ENCODE measurements at regions not wholly inside any gene's neighbourhood (a gene's known extent, or its start where the extent isn't known, plus 50 kb on each side); places are given as distances from the start of the nearest gene placed in this dataset.
"Not testable (repeated sequence)": the region's sequence is repeated elsewhere in the genome, so short reads cannot be mapped to it uniquely, and the experiment has no call there.

- Histone ChIP-seq H3K36me3 (ENCODE audit: control insufficient read depth, insufficient read depth, low read length) (no peaks in the 10 kb centered on the region), H3K4me3 (ENCODE audit: low read depth, low read length) (no peak overlapping the region), H3K27me3 (ENCODE audit: control insufficient read depth, insufficient read depth, low read length) (no peaks in the 10 kb centered on the region)
- FAIRE-seq: no peak
- DNase-seq (ENCODE audit: low read depth): no peak
- no peak for TF ChIP-seq CTCF (IDR thresholded peaks at IDR 0.05; ENCODE audit: insufficient read depth, low read length, severe bottlenecking)
These were observed 161.4 kb upstream of the HTR1E start for GRCh38 chr6:86775893-86776292.

GRCh38 chr6:86765211-86765610 lies 172.1 kb upstream of the HTR1E start:
- no peak for TF ChIP-seq CTCF (IDR thresholded peaks at IDR 0.05; ENCODE audit: insufficient read depth, low read length, severe bottlenecking)
- FAIRE-seq: no peak
- H3K27me3 ChIP-seq (ENCODE audit: control insufficient read depth, insufficient read depth, low read length): no peaks in the 10 kb centered on the region
- H3K36me3 ChIP-seq (ENCODE audit: control insufficient read depth, insufficient read depth, low read length): no peaks in the 10 kb centered on the region
- no peak for DNase-seq (ENCODE audit: low read depth)
- H3K4me3 ChIP-seq (ENCODE audit: low read depth, low read length): no peak overlapping the region

GRCh38 chr6:86759953-86760352 lies 177.4 kb upstream of the HTR1E start:
- FAIRE-seq; DNase-seq (ENCODE audit: low read depth); H3K4me3 ChIP-seq (ENCODE audit: low read depth, low read length); H3K27me3 ChIP-seq (ENCODE audit: control insufficient read depth, insufficient read depth, low read length); H3K36me3 ChIP-seq (ENCODE audit: control insufficient read depth, insufficient read depth, low read length): not testable (repeated sequence)

- Histone ChIP-seq H3K27me3 (ENCODE audit: control insufficient read depth, insufficient read depth, low read length) (no peaks in the 10 kb centered on the region), H3K36me3 (ENCODE audit: control insufficient read depth, insufficient read depth, low read length) (no peaks in the 10 kb centered on the region), H3K4me3 (ENCODE audit: low read depth, low read length) (no peak overlapping the region)
- no peak for DNase-seq (ENCODE audit: low read depth)
- TF ChIP-seq CTCF (IDR thresholded peaks at IDR 0.05; ENCODE audit: insufficient read depth, low read length, severe bottlenecking): no peak
- FAIRE-seq: no peak
These were observed 180.6 kb upstream of the HTR1E start for GRCh38 chr6:86756640-86757229.

GRCh38 chr6:86744048-86744447 lies 193.3 kb upstream of the HTR1E start:
- Histone ChIP-seq H3K36me3 (ENCODE audit: control insufficient read depth, insufficient read depth, low read length) (no peaks in the 10 kb centered on the region), H3K27me3 (ENCODE audit: control insufficient read depth, insufficient read depth, low read length) (no peaks in the 10 kb centered on the region), H3K4me3 (ENCODE audit: low read depth, low read length) (no peak overlapping the region)
- no peak for TF ChIP-seq CTCF (IDR thresholded peaks at IDR 0.05; ENCODE audit: insufficient read depth, low read length, severe bottlenecking)
- FAIRE-seq: no peak
- no peak for DNase-seq (ENCODE audit: low read depth)

GRCh38 chr6:86738078-86738477 lies 199.2 kb upstream of the HTR1E start:
- Histone ChIP-seq H3K27me3 (ENCODE audit: control insufficient read depth, insufficient read depth, low read length) (no peaks in the 10 kb centered on the region), H3K4me3 (ENCODE audit: low read depth, low read length) (no peak overlapping the region), H3K36me3 (ENCODE audit: control insufficient read depth, insufficient read depth, low read length) (no peaks in the 10 kb centered on the region)
- no peak for TF ChIP-seq CTCF (IDR thresholded peaks at IDR 0.05; ENCODE audit: insufficient read depth, low read length, severe bottlenecking)
- DNase-seq (ENCODE audit: low read depth) (no peak), FAIRE-seq (no peak)

- FAIRE-seq: not testable (repeated sequence)
These were observed 205.7 kb upstream of the HTR1E start for GRCh38 chr6:86731631-86732030.

GRCh38 chr6:86730772-86731171 lies 206.6 kb upstream of the HTR1E start:
- H3K36me3 ChIP-seq (ENCODE audit: control insufficient read depth, insufficient read depth, low read length); FAIRE-seq; DNase-seq (ENCODE audit: low read depth); H3K4me3 ChIP-seq (ENCODE audit: low read depth, low read length); H3K27me3 ChIP-seq (ENCODE audit: control insufficient read depth, insufficient read depth, low read length): not testable (repeated sequence)

More at GRCh38 chr6:86731631-86732030, 205.7 kb upstream of the HTR1E start:
- H3K4me3 ChIP-seq (ENCODE audit: low read depth, low read length); H3K36me3 ChIP-seq (ENCODE audit: control insufficient read depth, insufficient read depth, low read length); H3K27me3 ChIP-seq (ENCODE audit: control insufficient read depth, insufficient read depth, low read length): not testable (repeated sequence)
- DNase-seq (ENCODE audit: low read depth): peak; percentile 20
